ENCODE measurements at regions not wholly inside any gene's neighbourhood (a gene's known extent, or its start where the extent isn't known, plus 50 kb on each side); places are given as distances from the start of the nearest gene placed in this dataset.
"Not testable (repeated sequence)": the region's sequence is repeated elsewhere in the genome, so short reads cannot be mapped to it uniquely, and the experiment has no call there.

DNA sequence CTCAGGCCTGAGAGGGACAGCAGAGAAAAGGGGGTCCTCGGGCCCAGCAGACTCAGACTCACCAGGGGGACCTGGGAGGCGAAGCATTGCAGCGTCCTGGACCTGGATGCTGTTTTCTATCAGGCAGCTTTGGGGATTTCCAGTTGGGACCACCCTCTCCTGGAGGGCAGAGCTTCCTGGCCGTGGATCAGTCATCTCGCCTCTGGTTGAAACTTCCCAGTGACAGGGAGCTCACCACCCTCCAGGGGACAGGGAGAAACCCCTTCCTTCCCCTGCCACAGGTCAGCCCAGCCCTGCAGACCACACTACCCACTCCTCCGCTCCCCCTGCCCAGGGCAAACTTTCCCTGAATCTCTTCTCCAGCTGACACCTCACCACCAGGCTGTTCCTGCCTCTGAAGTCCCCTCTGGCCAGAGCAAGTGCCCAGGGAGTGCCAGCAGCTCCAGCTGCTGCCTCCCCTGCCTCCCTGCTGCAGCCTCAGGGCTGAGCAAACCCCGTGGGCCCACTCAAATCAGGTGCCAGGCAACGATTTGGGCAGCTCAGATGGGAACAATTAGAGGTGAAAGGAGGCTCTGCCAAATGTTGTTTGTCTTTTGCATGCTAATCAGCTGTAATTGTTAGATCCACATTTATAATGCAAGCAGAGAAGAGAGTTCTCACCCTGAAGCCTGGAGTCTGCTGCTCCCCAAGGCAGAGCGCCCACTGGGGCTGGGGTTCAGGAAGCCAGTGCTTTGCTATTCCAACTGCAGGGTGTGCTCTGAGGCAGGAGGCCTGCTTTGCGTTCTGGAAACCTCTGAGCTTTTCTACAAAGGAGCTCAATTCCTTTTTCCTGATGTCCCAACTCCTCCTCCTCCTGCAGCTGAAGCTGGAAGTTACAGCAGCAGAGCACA, 322.5 kb upstream of the SFSWAP start:
- not testable (repeated sequence) for TF ChIP-seq MTF1 (CRISPR knock-in tag; IDR thresholded peaks at IDR 0.05; ENCODE audit: borderline replicate concordance); ZSCAN29 (IDR thresholded peaks at IDR 0.05); TEAD4 (IDR thresholded peaks at IDR 0.05; ENCODE audit: low read length); TEAD4 (CRISPR knock-in tag; IDR thresholded peaks at IDR 0.05; ENCODE audit: borderline replicate concordance); EGR1 (conservative IDR thresholded peaks at IDR 0.05); FOXK2 (conservative IDR thresholded peaks at IDR 0.05 in 1 of 2, IDR thresholded peaks at IDR 0.05 in 1 of 2; ENCODE audit: low read depth in 2 of 2); NFYB (IDR thresholded peaks at IDR 0.05; ENCODE audit: extremely low read depth, insufficient read length); MEIS2 (IDR thresholded peaks at IDR 0.05; ENCODE audit: partially characterized antibody); ZNF408 (CRISPR knock-in tag; IDR thresholded peaks at IDR 0.05; ENCODE audit: low read depth); POLR2A (conservative IDR thresholded peaks at IDR 0.05); ARNT (IDR thresholded peaks at IDR 0.05)
- TF ChIP-seq, protein P1, sequence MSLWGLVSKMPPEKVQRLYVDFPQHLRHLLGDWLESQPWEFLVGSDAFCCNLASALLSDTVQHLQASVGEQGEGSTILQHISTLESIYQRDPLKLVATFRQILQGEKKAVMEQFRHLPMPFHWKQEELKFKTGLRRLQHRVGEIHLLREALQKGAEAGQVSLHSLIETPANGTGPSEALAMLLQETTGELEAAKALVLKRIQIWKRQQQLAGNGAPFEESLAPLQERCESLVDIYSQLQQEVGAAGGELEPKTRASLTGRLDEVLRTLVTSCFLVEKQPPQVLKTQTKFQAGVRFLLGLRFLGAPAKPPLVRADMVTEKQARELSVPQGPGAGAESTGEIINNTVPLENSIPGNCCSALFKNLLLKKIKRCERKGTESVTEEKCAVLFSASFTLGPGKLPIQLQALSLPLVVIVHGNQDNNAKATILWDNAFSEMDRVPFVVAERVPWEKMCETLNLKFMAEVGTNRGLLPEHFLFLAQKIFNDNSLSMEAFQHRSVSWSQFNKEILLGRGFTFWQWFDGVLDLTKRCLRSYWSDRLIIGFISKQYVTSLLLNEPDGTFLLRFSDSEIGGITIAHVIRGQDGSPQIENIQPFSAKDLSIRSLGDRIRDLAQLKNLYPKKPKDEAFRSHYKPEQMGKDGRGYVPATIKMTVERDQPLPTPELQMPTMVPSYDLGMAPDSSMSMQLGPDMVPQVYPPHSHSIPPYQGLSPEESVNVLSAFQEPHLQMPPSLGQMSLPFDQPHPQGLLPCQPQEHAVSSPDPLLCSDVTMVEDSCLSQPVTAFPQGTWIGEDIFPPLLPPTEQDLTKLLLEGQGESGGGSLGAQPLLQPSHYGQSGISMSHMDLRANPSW (CRISPR knock-in tag; IDR thresholded peaks at IDR 0.05): not testable (repeated sequence)
- TF ChIP-seq, protein P2, sequence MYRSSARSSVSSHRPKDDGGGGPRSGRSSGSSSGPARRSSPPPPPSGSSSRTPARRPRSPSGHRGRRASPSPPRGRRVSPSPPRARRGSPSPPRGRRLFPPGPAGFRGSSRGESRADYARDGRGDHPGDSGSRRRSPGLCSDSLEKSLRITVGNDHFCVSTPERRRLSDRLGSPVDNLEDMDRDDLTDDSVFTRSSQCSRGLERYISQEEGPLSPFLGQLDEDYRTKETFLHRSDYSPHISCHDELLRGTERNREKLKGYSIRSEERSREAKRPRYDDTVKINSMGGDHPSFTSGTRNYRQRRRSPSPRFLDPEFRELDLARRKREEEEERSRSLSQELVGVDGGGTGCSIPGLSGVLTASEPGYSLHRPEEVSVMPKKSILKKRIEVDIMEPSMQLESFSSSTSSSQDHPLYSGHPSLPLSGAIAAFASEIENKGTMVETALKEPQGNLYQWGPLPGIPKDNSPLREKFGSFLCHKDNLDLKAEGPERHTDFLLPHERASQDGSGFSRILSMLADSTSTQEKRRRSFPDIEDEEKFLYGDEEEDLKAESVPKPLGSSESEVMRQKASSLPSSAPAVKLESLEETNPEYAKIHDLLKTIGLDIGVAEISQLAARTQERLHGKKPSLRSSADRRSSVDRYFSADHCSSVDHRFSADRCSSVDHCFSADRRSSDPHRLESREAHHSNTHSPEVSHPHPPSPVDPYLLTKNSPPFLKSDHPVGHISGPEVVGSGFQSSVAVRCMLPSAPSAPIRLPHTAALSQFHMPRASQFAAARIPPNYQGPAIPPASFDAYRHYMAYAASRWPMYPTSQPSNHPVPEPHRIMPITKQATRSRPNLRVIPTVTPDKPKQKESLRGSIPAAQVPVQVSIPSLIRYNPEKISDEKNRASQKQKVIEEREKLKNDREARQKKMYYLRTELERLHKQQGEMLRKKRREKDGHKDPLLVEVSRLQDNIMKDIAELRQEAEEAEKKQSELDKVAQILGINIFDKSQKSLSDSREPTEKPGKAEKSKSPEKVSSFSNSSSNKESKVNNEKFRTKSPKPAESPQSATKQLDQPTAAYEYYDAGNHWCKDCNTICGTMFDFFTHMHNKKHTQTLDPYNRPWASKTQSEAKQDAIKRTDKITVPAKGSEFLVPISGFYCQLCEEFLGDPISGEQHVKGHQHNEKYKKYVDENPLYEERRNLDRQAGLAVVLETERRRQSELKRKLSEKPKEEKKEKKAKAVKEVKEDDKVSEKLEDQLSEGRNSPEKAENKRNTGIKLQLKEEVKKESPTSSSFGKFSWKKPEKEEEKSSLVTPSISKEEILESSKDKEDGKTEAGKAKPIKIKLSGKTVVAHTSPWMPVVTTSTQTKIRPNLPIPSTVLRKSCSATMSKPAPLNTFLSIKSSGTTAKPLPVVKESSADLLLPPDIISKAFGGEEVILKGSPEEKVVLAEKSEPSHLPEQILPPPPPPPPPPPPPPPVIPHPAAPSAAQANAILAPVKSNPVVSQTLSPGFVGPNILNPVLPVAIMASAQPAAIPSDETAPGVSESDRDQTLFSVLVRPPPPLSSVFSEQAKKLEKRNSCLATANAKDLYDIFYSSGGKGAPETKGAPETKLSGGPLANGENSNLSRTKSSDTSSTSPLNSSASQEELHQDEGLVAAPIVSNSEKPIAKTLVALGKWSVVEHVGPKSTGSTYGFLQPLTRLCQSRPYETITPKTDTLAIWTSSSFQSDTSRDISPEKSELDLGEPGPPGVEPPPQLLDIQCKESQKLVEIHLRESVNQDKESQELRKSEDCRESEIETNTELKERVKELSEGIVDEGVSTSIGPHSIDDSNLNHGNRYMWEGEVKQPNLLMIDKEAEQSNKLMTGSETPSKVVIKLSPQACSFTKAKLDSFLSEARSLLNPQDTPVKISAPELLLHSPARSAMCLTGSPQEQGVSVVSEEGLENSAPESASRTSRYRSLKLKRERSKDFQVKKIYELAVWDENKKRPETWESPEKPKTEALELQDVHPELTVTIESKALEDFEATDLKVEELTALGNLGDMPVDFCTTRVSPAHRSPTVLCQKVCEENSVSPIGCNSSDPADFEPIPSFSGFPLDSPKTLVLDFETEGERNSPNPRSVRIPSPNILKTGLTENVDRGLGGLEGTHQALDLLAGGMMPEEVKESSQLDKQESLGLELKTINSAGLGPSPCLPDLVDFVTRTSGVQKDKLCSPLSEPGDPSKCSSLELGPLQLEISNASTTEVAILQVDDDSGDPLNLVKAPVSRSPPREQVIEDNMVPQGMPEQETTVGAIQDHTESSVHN (IDR thresholded peaks at IDR 0.05; ENCODE audit: borderline replicate concordance in 1 of 2, low read depth in 1 of 2): not testable (repeated sequence)
- TF ChIP-seq, protein P3, sequence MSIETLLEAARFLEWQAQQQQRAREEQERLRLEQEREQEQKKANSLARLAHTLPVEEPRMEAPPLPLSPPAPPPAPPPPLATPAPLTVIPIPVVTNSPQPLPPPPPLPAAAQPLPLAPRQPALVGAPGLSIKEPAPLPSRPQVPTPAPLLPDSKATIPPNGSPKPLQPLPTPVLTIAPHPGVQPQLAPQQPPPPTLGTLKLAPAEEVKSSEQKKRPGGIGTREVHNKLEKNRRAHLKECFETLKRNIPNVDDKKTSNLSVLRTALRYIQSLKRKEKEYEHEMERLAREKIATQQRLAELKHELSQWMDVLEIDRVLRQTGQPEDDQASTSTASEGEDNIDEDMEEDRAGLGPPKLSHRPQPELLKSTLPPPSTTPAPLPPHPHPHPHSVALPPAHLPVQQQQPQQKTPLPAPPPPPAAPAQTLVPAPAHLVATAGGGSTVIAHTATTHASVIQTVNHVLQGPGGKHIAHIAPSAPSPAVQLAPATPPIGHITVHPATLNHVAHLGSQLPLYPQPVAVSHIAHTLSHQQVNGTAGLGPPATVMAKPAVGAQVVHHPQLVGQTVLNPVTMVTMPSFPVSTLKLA (conservative IDR thresholded peaks at IDR 0.05): not testable (repeated sequence)
- TF ChIP-seq, protein P4, sequence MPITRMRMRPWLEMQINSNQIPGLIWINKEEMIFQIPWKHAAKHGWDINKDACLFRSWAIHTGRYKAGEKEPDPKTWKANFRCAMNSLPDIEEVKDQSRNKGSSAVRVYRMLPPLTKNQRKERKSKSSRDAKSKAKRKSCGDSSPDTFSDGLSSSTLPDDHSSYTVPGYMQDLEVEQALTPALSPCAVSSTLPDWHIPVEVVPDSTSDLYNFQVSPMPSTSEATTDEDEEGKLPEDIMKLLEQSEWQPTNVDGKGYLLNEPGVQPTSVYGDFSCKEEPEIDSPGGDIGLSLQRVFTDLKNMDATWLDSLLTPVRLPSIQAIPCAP (CRISPR knock-in tag; IDR thresholded peaks at IDR 0.05; ENCODE audit: borderline replicate concordance): not testable (repeated sequence)
